LNCAP (cell line): ENCODE measurements at regions not wholly inside any gene's neighbourhood (a gene's known extent, or its start where the extent isn't known, plus 50 kb on each side); places are given as distances from the start of the nearest gene placed in this dataset.

ENCODE experiments used
- TF ChIP-seq, protein P1 (sequence below): fragments of 450-650 bp; IDR thresholded peaks from 2 replicates; pipeline ENCODE4 v1.5.1; 2017; ENCODE audit warnings: mild to moderate bottlenecking

DNA sequence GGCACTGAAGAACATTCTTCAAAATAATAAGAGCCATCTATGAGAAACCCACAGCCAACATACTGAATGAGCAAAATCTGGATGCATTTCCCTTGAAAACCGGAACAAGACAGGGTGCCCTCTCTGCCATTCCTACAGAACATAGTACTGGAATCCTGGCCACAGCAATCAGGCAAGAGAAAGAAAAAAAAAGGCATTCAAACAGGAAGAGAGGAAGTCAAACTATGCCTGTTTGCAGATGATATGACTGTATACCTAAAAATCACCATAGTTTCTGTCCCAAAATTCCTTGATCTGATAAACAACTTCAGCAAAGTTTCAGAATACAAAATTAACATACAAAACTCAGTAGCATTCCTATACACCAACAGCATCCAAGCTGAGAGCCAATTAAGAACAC, 119.5 kb upstream of the PARD3B start:
- TF ChIP-seq, protein P1, sequence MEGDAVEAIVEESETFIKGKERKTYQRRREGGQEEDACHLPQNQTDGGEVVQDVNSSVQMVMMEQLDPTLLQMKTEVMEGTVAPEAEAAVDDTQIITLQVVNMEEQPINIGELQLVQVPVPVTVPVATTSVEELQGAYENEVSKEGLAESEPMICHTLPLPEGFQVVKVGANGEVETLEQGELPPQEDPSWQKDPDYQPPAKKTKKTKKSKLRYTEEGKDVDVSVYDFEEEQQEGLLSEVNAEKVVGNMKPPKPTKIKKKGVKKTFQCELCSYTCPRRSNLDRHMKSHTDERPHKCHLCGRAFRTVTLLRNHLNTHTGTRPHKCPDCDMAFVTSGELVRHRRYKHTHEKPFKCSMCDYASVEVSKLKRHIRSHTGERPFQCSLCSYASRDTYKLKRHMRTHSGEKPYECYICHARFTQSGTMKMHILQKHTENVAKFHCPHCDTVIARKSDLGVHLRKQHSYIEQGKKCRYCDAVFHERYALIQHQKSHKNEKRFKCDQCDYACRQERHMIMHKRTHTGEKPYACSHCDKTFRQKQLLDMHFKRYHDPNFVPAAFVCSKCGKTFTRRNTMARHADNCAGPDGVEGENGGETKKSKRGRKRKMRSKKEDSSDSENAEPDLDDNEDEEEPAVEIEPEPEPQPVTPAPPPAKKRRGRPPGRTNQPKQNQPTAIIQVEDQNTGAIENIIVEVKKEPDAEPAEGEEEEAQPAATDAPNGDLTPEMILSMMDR, result no peak

DNA sequence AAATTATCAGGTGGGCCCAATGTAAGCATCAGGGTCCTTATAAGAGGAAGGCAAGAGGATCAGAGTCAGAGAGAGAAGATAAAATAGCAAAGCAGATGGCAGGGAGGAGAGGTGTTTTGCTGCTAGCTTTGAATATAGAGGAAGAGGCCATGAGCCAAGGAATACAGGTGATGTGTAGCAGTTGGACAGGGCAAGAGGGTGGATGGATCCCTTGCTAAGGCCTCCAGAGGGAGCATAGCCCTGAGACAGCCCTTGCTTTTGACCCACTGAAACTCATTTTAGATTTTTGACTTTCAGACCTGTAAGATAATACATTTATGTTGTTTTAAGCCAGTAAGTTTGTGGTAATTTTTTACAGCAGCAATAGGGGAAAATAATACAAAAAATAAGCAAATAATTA, 116.6 kb upstream of the PARD3B start:
- TF ChIP-seq, protein P1, result no peak

DNA sequence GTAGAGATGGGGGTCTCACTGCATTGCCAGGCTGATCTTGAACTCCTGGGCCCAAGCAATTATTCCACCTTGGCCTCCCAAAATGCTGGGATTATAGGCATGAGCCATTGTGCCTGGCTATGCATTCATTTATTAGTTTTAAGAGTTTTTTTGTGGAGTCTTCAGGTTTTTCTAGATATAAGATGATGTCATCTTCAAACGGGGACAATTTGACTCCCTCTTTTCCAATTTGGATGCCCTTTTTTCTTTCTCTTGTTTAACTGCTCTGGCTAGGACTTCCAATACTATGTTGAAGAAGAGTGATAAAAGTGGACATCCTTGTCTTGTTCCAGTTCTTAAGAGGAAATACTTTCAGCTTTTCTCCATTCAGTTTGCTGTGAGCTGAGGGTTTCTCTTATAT, 113.7 kb upstream of the PARD3B start:
- TF ChIP-seq, protein P1, result no peak

DNA sequence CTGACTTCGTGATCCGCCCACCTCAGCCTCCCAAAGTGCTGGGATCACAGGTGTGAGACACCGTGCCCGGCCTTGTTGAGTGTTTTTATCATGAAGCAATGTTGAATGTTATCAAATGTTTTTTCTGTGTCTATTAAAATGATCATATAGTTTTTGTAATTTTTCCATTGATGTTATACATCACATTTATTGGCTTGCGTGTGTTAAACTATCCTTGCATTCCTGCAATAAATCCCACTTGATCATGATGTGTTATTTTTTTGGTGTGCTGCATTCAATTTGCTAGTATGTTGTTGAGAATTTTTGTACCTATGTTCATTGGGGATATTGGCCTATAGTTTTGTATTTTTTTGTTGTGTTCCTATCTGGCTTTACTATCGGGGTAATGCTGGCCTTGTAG, 113.1 kb upstream of the PARD3B start:
- TF ChIP-seq, protein P1, result no peak

DNA sequence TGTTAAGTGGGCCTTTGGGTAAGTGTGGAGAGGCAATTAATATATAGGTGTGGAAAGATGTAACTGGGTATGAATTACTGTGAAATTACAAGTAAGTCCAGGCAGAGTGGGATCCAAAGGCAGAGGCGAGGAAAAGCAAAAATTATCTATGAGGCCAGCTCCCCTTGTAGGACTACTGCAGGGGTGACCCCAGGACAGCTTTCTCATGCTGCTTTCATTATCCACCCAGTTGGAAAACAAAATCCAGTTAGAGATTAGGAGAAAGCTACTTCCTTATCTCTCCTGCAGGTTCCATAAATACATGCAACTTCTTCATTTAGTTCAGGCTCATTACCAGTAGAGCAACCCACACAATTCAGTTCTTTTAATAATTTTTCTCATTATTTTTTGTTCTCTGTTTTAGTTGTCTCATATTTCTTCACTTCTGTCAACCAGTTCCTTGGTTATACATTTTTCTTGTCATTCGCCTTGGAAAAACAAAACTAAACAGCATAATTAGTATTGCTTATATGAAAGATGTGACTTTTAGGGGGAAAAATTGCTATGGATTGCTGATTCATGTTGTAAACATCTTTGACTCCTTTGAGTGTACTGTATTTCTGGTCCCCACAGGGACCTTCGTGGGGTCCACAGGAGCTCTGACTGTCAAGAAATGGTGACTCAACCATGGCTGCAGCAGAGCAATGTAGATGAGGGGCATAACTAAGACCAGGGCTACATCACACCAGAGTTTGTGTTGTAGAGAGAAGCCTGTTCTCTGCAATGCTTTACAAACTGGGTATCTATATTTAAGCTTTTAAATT, 110.4 kb upstream of the PARD3B start:
- TF ChIP-seq, protein P1, result no peak

DNA sequence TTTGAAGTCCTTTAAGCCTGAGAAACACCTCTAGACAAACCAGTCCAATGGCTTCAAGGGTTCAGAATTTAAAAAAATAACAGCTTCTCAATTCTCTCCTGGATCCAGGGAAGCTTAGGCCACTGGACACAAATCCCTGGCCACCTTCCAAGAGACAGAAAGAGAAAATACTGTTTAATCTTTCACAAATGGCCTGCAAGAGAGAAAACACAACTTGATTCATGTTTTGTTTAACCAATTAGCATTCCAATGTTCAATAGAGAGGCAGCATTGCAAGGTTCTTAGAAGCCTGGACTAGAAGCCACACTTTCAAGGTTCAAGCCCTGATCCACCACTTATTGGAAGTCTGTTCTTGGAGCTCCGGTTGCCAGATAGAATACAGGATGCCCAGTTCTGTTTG, 109.0 kb upstream of the PARD3B start:
- TF ChIP-seq, protein P1, result no peak

DNA sequence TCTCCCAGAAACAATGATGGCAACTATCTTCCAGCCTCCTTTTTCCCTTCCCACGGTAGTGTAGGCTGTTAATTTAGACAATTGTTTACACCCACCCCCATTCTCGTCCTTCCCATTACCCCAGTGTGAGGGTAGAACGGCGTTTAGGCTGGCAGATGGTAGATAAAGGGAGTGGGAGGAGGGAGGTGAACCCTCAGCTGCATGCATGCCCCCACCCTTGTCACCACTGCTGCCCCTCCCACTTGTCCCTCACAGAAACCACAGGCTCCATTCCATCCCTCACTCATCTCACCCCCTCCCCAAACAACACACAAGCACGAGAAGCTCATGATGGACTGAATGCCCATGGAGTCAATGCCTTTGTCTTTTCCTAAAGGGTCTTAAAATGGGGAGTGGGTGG, 107.9 kb upstream of the PARD3B start:
- TF ChIP-seq, protein P1, result no peak
